H1 (cell line): ENCODE measurements at regions not wholly inside any gene's neighbourhood (a gene's known extent, or its start where the extent isn't known, plus 50 kb on each side); places are given as distances from the start of the nearest gene placed in this dataset.
A peak's percentile ranks its signal among the peaks of the same experiment; 100 is the strongest.

Source experiments
- CTCF ChIA-PET: fragments of 300-600 bp; sonication (Branson Sonifier 250); formaldehyde crosslinking; loops from one replicate; lab custom pipeline; 2021; ENCODE audit not compliant: partially characterized antibody; lab: Charles Lee
- POLR2A ChIA-PET: fragments of 300-600 bp; sonication (Branson Sonifier 250); formaldehyde crosslinking; loops from one replicate; lab custom pipeline; 2021; ENCODE audit warnings: inconsistent platforms; ENCODE audit not compliant: partially characterized antibody; lab: Charles Lee
- DNase-seq, 2 experiments: peaks; one replicate each; pipeline versions ENCODE4 v3.0.0 to v3.0.0-alpha.2; 2010 to 2022; ENCODE audit warnings: low spot score in 2 of 2, low read depth in 1 of 2, mixed read lengths in 1 of 2
- FAIRE-seq: peaks from 2 replicates; lab custom pipeline; 2011; peaks lifted over from hg19 to GRCh38; lab: Jason Lieb, UNC
- H2AFZ ChIP-seq: 2 replicates; pipeline ENCODE4 v1.8.1; 2012; ENCODE audit warnings: low read length, inconsistent platforms
- H2AK5ac ChIP-seq: 2 replicates; pipeline ENCODE4 v1.6.1; 2013; ENCODE audit warnings: low read depth, low read length
- H2BK120ac ChIP-seq: replicated peaks from 2 replicates; pipeline ENCODE3; 2013; ENCODE audit warnings: low read depth, low read length, inconsistent platforms
- H2BK12ac ChIP-seq: 2 replicates; pipeline ENCODE4 v1.6.1; 2013; ENCODE audit warnings: low read depth, low read length
- H2BK15ac ChIP-seq: 2 replicates; pipeline ENCODE4 v1.6.1; 2013; ENCODE audit warnings: low read length
- H2BK20ac ChIP-seq: 2 replicates; pipeline ENCODE4 v1.6.1; 2013; ENCODE audit warnings: low read length
- H2BK5ac ChIP-seq: 2 replicates; pipeline ENCODE4 v1.6.1; 2013; ENCODE audit warnings: low read depth, low read length
- H3K14ac ChIP-seq: 2 replicates; pipeline ENCODE4 v1.6.1; 2013; ENCODE audit warnings: inconsistent platforms; ENCODE audit not compliant: insufficient read length
- H3K18ac ChIP-seq: 2 replicates; pipeline ENCODE4 v1.6.1; 2013; ENCODE audit warnings: low read length; ENCODE audit errors: extremely low read depth
- H3K23ac ChIP-seq: 2 replicates; pipeline ENCODE4 v1.6.1; 2013; ENCODE audit warnings: inconsistent platforms; ENCODE audit not compliant: insufficient read length
- H3K23me2 ChIP-seq: 2 replicates; pipeline ENCODE4 v1.6.1; 2013; ENCODE audit warnings: low read depth, low read length
- H3K27ac ChIP-seq: 2 replicates; pipeline ENCODE4 v1.6.1; 2011; ENCODE audit warnings: low read depth, low read length, inconsistent platforms
- H3K27me3 ChIP-seq, 4 experiments: replicated peaks in 1 of 4; 1 replicate in 1 of 4; 2 replicates in 3 of 4; pipeline versions ENCODE4 v1.6.1 to v1.8.1; 2011 to 2013; ENCODE audit warnings: low read length in 3 of 4, mild to moderate bottlenecking in 3 of 4, inconsistent platforms in 2 of 4, mixed read lengths in 2 of 4, moderate library complexity in 1 of 4; ENCODE audit not compliant: control insufficient read depth in 3 of 4, insufficient read depth in 3 of 4; ENCODE audit errors: extremely low read depth in 1 of 4
- H3K36me3 ChIP-seq, 4 experiments: 2 replicates each; pipeline versions ENCODE4 v1.6.1 to v1.8.1; 2011 to 2013; ENCODE audit warnings: mild to moderate bottlenecking in 4 of 4, low read length in 3 of 4, moderate library complexity in 2 of 4, control low read depth in 1 of 4, inconsistent platforms in 1 of 4; ENCODE audit not compliant: insufficient read depth in 4 of 4, control insufficient read depth in 2 of 4
- H3K4ac ChIP-seq: replicated peaks from 2 replicates; pipeline ENCODE3; 2013; ENCODE audit warnings: low read length, low read depth, mixed read lengths, inconsistent platforms; ENCODE audit not compliant: insufficient read length
- H3K4me1 ChIP-seq, 4 experiments: replicated peaks in 1 of 4; 1 replicate in 1 of 4; 2 replicates in 3 of 4; pipeline versions ENCODE4 v1.6.1 to v1.8.1; 2011 to 2013; ENCODE audit warnings: low read length in 3 of 4, inconsistent platforms in 2 of 4, mixed read lengths in 1 of 4; ENCODE audit not compliant: insufficient read depth in 4 of 4, control insufficient read depth in 3 of 4
- H3K4me2 ChIP-seq, 2 experiments: 2 replicates each; pipeline versions ENCODE4 v1.6.1 to v1.8.1; 2011 to 2013; ENCODE audit warnings: low read depth in 2 of 2, low read length in 2 of 2, control low read depth in 1 of 2, inconsistent platforms in 1 of 2, mild to moderate bottlenecking in 1 of 2; ENCODE audit not compliant: insufficient read depth in 1 of 2
- H3K4me3 ChIP-seq, 4 experiments: fragments of 200-600, 300-600 bp in 1 of 4; sonication (generic), shearing (Covaris generic), sonication (Bioruptor Twin) in 1 of 4; 2 replicates each; pipeline versions ENCODE4 v1.5.1 to v1.8.1; 2011 to 2016; ENCODE audit warnings: low read length in 4 of 4, low read depth in 3 of 4, control low read depth in 2 of 4, inconsistent platforms in 2 of 4, mild to moderate bottlenecking in 2 of 4, mixed read lengths in 1 of 4, moderate library complexity in 1 of 4; ENCODE audit not compliant: insufficient read depth in 2 of 4; ENCODE audit errors: extremely low read depth in 1 of 4
- H3K56ac ChIP-seq: replicated peaks from 2 replicates; pipeline ENCODE3; 2013; ENCODE audit warnings: low read depth, mild to moderate bottlenecking, mixed read lengths, low read length, inconsistent platforms; ENCODE audit not compliant: insufficient read length
- H3K79me1 ChIP-seq: 2 replicates; pipeline ENCODE4 v1.6.1; 2013; ENCODE audit warnings: low read depth, low read length, control low read depth
- H3K79me2 ChIP-seq, 2 experiments: 2 replicates each; pipeline versions ENCODE4 v1.6.1 to v1.8.1; 2012 to 2013; ENCODE audit warnings: low read length in 2 of 2, mild to moderate bottlenecking in 2 of 2, inconsistent platforms in 1 of 2; ENCODE audit not compliant: insufficient read depth in 2 of 2, control insufficient read depth in 1 of 2
- H3K9ac ChIP-seq, 4 experiments: replicated peaks in 1 of 4; 1 replicate in 1 of 4; 2 replicates in 3 of 4; pipeline versions ENCODE4 v1.6.1 to v1.8.1; 2011 to 2013; ENCODE audit warnings: low read depth in 3 of 4, low read length in 3 of 4, control low read depth in 2 of 4, mild to moderate bottlenecking in 2 of 4, moderate library complexity in 2 of 4, inconsistent platforms in 1 of 4; ENCODE audit errors: extremely low read depth in 1 of 4
- H3K9me3 ChIP-seq, 2 experiments: 2 replicates each; pipeline versions ENCODE4 v1.6.1 to v1.8.1; 2012 to 2013; ENCODE audit warnings: mild to moderate bottlenecking in 2 of 2, moderate library complexity in 2 of 2, control low read depth in 1 of 2, inconsistent platforms in 1 of 2, low read depth in 1 of 2, low read length in 1 of 2, mixed read lengths in 1 of 2; ENCODE audit not compliant: insufficient read depth in 2 of 2
- H4K20me1 ChIP-seq, 2 experiments: replicated peaks in 1 of 2; 2 replicates each; pipeline versions ENCODE3 to v1.8.1; 2011 to 2013; ENCODE audit warnings: inconsistent platforms in 2 of 2, low read length in 2 of 2, mild to moderate bottlenecking in 1 of 2; ENCODE audit not compliant: insufficient read depth in 2 of 2, control insufficient read depth in 1 of 2
- H4K5ac ChIP-seq: 2 replicates; pipeline ENCODE4 v1.6.1; 2013; ENCODE audit warnings: low read length, low read depth, mixed read lengths, inconsistent platforms; ENCODE audit not compliant: insufficient read length
- H4K8ac ChIP-seq: 2 replicates; pipeline ENCODE4 v1.8.0; 2013; ENCODE audit warnings: mild to moderate bottlenecking, moderate library complexity, low read length, inconsistent platforms; ENCODE audit not compliant: insufficient read depth; ENCODE audit errors: extremely low read depth
- H4K91ac ChIP-seq: replicated peaks from 2 replicates; pipeline ENCODE3; 2013; ENCODE audit warnings: low read length, mixed read lengths, inconsistent platforms; ENCODE audit not compliant: insufficient read length
- EZH2 ChIP-seq: fragments of 200-600 bp; sonication (generic); IDR thresholded peaks from 2 replicates; pipeline ENCODE4 v1.7.1; 2012; ENCODE audit warnings: low read depth, mild to moderate bottlenecking, moderate library complexity, low read length, inconsistent platforms; ENCODE audit not compliant: severe bottlenecking
- GTF2F1 ChIP-seq: IDR thresholded peaks from 2 replicates; pipeline ENCODE4 v1.6.1; 2012; ENCODE audit warnings: low read depth, low read length, improper control_type of control experiment, borderline replicate concordance
- NANOG ChIP-seq: IDR thresholded peaks from 2 replicates; pipeline ENCODE4 v1.6.1; 2011; ENCODE audit warnings: low read length, low read depth, mild to moderate bottlenecking, inconsistent platforms; ENCODE audit not compliant: insufficient read depth, poor library complexity, severe bottlenecking
- RFX5 ChIP-seq: IDR thresholded peaks from 2 replicates; pipeline ENCODE4 v1.6.1; 2011; ENCODE audit warnings: low read depth, low read length, improper control_type of control experiment, borderline replicate concordance
- SP1 ChIP-seq: IDR thresholded peaks from 2 replicates; pipeline ENCODE4 v1.6.1; 2011; ENCODE audit warnings: low read depth, low read length
- TCF12 ChIP-seq: IDR thresholded peaks from 2 replicates; pipeline ENCODE4 v1.6.1; 2011; ENCODE audit warnings: low read depth, mild to moderate bottlenecking, low read length
- WGBS, 2 experiments: shearing (Covaris generic) in 1 of 2; methylation state at CpG; one replicate each; pipeline versions ENCODE4 v1.1.6 to v1.1.7; 2013 to 2015; ENCODE audit warnings: low lambda C conversion rate in 2 of 2, mixed read lengths in 2 of 2, inconsistent platforms in 1 of 2, low coverage in 1 of 2, missing lambda C conversion rate in 1 of 2; ENCODE audit not compliant: insufficient replicate concordance in 2 of 2, insufficient coverage in 1 of 2, insufficient read length in 1 of 2; ENCODE audit errors: extremely low coverage in 1 of 2, missing lambda C conversion rate in 1 of 2; 5-methylcytosine and 5-hydroxymethylcytosine counted together

DNA sequence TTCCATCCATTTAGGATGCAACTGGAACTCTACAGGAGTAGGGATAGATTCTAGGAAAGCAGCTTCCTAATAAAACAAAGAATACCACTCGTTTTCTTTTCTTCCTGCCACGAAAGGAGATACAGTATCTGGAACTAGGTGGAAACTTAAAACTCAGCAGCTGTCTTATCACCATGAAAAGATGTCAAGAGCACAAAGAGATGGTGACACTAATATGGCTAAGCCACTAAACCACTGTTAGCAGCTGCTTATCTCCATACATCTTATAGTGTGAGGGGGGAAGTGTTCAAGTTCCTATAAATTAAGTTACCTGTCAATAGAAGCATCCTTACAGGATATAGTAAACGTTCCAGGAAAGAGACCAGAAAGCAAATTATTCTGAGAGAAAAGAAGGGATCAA, 162.5 kb downstream of the TYW3 start:
- H4K8ac ChIP-seq, result no peak overlapping the region
- no peak overlapping the region for H2BK120ac ChIP-seq
- no peak overlapping the region for H4K91ac ChIP-seq
- WGBS, 2 experiments, result 80% methylated on average over 3 of the region's 3 CpGs; no CpG with 5 or more reads in 1 of the 2 experiments
- H3K4me2 ChIP-seq, result no peak overlapping the region
- H2BK12ac ChIP-seq, result no peak overlapping the region
- H3K4ac ChIP-seq, result no peak overlapping the region
- H2BK5ac ChIP-seq, result no peak overlapping the region
- H3K27me3 ChIP-seq, result no peaks in the 10 kb centered on the region
- H3K56ac ChIP-seq, result no peak overlapping the region
- H3K23me2 ChIP-seq, result no peaks in the 10 kb centered on the region
- no peak overlapping the region for H3K27ac ChIP-seq
- H3K4me1 ChIP-seq, result no peaks in the 10 kb centered on the region
- no peak overlapping the region for H3K23ac ChIP-seq
- H2BK15ac ChIP-seq, result no peak overlapping the region
- H3K9me3 ChIP-seq, result no peaks in the 10 kb centered on the region
- DNase-seq, result no peak
- no peak overlapping the region for H3K9ac ChIP-seq
- H3K14ac ChIP-seq, result no peak overlapping the region
- TF ChIP-seq RFX5 (no peak), SP1 (no peak), TCF12 (no peak), EZH2 (no peak), GTF2F1 (no peak), NANOG (no peak)
- POLR2A ChIA-PET, result no interaction called here
- FAIRE-seq, result no peak
- H3K36me3 ChIP-seq, result no peaks in the 10 kb centered on the region
- H3K4me3 ChIP-seq, result no peak overlapping the region
- H3K79me2 ChIP-seq, result no peaks in the 10 kb centered on the region
- no peaks in the 10 kb centered on the region for H3K79me1 ChIP-seq
- H2AK5ac ChIP-seq, result no peak overlapping the region
- 0 out of 2 replicates have a peak overlapping the region, but pooled peaks have one; percentile 79 for H2AFZ ChIP-seq
- H2BK20ac ChIP-seq, result no peak overlapping the region
- no peaks in the 10 kb centered on the region for H4K20me1 ChIP-seq
- CTCF ChIA-PET, result no interaction called here
- H4K5ac ChIP-seq, result no peak overlapping the region
- no peak overlapping the region for H3K18ac ChIP-seq
